ENCODE measurements at regions not wholly inside any gene's neighbourhood (a gene's known extent, or its start where the extent isn't known, plus 50 kb on each side); places are given as distances from the start of the nearest gene placed in this dataset.

- TF ChIP-seq CTCF (IDR thresholded peaks at IDR 0.05; ENCODE audit: low read length): no peak
- TF ChIP-seq EZH2 (IDR thresholded peaks at IDR 0.05; ENCODE audit: borderline replicate concordance, low read length): no peak
Measured at GRCh38 chrX:77275392-77275791, 171.8 kb upstream of the FGF16 start.

Measured in OCI-LY1 (cell line).